AG04449 (cell line): ENCODE measurements at regions not wholly inside any gene's neighbourhood (a gene's known extent, or its start where the extent isn't known, plus 50 kb on each side); places are given as distances from the start of the nearest gene placed in this dataset.

Experiments used
- CTCF ChIA-PET: fragments of 350-600 bp; formaldehyde crosslinking; extraction: SDS; loops from one replicate; lab custom pipeline; 2021; ENCODE audit warnings: antibody characterized with exemption; lab: Yijun Ruan, JAX
- POLR2A ChIA-PET: fragments of 400-600, 350-600 bp; formaldehyde crosslinking; extraction: SDS; loops from one replicate; lab custom pipeline; 2020; ENCODE audit warnings: antibody characterized with exemption, inconsistent platforms; lab: Yijun Ruan, JAX
- DNase-seq: peaks from one replicate; pipeline ENCODE4 v3.0.0-alpha.2; 2010; ENCODE audit warnings: low read depth, low spot score
- H3K4me3 ChIP-seq: 2 replicates; pipeline ENCODE4 v1.5.1; 2011; ENCODE audit warnings: low read depth, mild to moderate bottlenecking, control low read depth, low read length
- CTCF ChIP-seq: IDR thresholded peaks from one replicate; pipeline ENCODE4 v1.5.1; 2011; ENCODE audit warnings: mild to moderate bottlenecking, moderate library complexity, low read length, control low read depth, inconsistent platforms; ENCODE audit not compliant: insufficient read depth; ENCODE audit errors: missing control alignments

GRCh38 chr5:124620743-124621142, 125.7 kb downstream of the ZNF608 start:
- ChIA-PET POLR2A (no interaction called here), CTCF (no interaction called here)
- no peak overlapping the region for H3K4me3 ChIP-seq
- no peak for TF ChIP-seq CTCF
- DNase-seq, result no peak

GRCh38 chr5:124619121-124619520, 127.3 kb downstream of the ZNF608 start:
- TF ChIP-seq CTCF, result no peak
- no peak for DNase-seq
- no peak overlapping the region for H3K4me3 ChIP-seq
- POLR2A ChIA-PET, result no interaction called here
- CTCF ChIA-PET, result no interaction called here

- TF ChIP-seq CTCF, result no peak
- CTCF ChIA-PET, result no interaction called here
- POLR2A ChIA-PET, result no interaction called here
- H3K4me3 ChIP-seq, result no peak overlapping the region
- no peak for DNase-seq
These were observed 128.7 kb downstream of the ZNF608 start for GRCh38 chr5:124617787-124618186.

- H3K4me3 ChIP-seq, result no peak overlapping the region
- ChIA-PET CTCF (no interaction called here), POLR2A (no interaction called here)
- TF ChIP-seq CTCF, result no peak
- DNase-seq, result no peak
These were observed 131.5 kb downstream of the ZNF608 start for GRCh38 chr5:124614836-124615385.

- no peak overlapping the region for H3K4me3 ChIP-seq
- TF ChIP-seq CTCF, result no peak
- no peak for DNase-seq
- ChIA-PET CTCF (no interaction called here), POLR2A (no interaction called here)
These were observed 132.3 kb downstream of the ZNF608 start for GRCh38 chr5:124614105-124614504.

- ChIA-PET POLR2A (no interaction called here), CTCF (no interaction called here)
- no peak for TF ChIP-seq CTCF
- DNase-seq, result no peak
- H3K4me3 ChIP-seq, result no peak overlapping the region
These were observed 133.0 kb downstream of the ZNF608 start for GRCh38 chr5:124613273-124613953.
